ENCODE measurements at regions not wholly inside any gene's neighbourhood (a gene's known extent, or its start where the extent isn't known, plus 50 kb on each side); places are given as distances from the start of the nearest gene placed in this dataset.

DNA sequence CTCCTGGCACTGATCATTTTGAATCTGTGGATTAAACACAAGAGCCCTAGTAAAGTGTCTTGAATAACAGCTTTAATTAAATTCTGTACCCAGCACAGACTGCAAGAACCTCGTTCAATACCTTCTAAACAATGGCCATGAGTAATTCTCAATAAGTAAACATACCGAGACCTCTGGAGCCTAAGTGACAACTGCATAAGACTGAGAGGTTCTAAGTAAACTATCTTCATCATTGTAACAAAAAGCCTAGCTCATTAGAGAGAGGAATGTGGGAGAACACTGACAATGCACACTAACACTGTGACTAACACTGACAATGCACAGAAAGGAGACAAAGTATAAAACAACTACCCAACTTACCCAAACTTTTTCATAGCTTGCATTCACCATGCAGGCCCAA is 117.4 kb downstream of the ELAPOR2 start:
- no peaks in the 10 kb centered on the region for H4K20me1 ChIP-seq (ENCODE audit: control insufficient read depth, extremely low read depth, insufficient read depth, low read length)
- no peak overlapping the region for H2AFZ ChIP-seq (ENCODE audit: control insufficient read depth, low read length)
- no peak overlapping the region for H3K27ac ChIP-seq (ENCODE audit: control insufficient read depth, insufficient read depth, low read length)
- no peaks in the 10 kb centered on the region for H3K36me3 ChIP-seq (ENCODE audit: control insufficient read depth in 2 of 2, extremely low read depth in 1 of 2, insufficient read depth in 2 of 2, low read length in 2 of 2)
- no peak overlapping the region for H3K9ac ChIP-seq (ENCODE audit: control insufficient read depth, extremely low read depth, insufficient read depth, low read length)
- no peaks in the 10 kb centered on the region for H3K9me1 ChIP-seq (ENCODE audit: control insufficient read depth, extremely low read depth, insufficient read depth, low read length)
- no peaks in the 10 kb centered on the region for H3K9me3 ChIP-seq (ENCODE audit: control insufficient read depth, low read depth, low read length)
- FAIRE-seq, result no peak
- no peak overlapping the region for H3K4me2 ChIP-seq (ENCODE audit: control insufficient read depth, extremely low read depth, insufficient read depth, low read depth, low read length)
- no peak overlapping the region for H3K4me3 ChIP-seq (ENCODE audit: control insufficient read depth in 2 of 3, extremely low read depth in 1 of 3, insufficient read depth in 2 of 3, low read depth in 1 of 3, low read length in 3 of 3)
- H3K4me1 ChIP-seq (ENCODE audit: control insufficient read depth, extremely low read depth, insufficient read depth, low read length), result no peaks in the 10 kb centered on the region
- DNase-seq (ENCODE audit: low read depth, low spot score), result no peak
- no peaks in the 10 kb centered on the region for H3K79me2 ChIP-seq (ENCODE audit: control insufficient read depth, insufficient read depth, low read length)
- no peak for TF ChIP-seq EZH2 (IDR thresholded peaks at IDR 0.05; ENCODE audit: low read length)
- TF ChIP-seq, protein P1, sequence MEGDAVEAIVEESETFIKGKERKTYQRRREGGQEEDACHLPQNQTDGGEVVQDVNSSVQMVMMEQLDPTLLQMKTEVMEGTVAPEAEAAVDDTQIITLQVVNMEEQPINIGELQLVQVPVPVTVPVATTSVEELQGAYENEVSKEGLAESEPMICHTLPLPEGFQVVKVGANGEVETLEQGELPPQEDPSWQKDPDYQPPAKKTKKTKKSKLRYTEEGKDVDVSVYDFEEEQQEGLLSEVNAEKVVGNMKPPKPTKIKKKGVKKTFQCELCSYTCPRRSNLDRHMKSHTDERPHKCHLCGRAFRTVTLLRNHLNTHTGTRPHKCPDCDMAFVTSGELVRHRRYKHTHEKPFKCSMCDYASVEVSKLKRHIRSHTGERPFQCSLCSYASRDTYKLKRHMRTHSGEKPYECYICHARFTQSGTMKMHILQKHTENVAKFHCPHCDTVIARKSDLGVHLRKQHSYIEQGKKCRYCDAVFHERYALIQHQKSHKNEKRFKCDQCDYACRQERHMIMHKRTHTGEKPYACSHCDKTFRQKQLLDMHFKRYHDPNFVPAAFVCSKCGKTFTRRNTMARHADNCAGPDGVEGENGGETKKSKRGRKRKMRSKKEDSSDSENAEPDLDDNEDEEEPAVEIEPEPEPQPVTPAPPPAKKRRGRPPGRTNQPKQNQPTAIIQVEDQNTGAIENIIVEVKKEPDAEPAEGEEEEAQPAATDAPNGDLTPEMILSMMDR (optimal IDR thresholded peaks at IDR 0.05 in 1 of 3, IDR thresholded peaks at IDR 0.05 in 1 of 3, conservative IDR thresholded peaks at IDR 0.05 in 1 of 3; ENCODE audit: extremely low read depth in 1 of 3, insufficient read depth in 2 of 3, low read length in 3 of 3), result no peak
- dilution Hi-C loops (cut with MboI; ENCODE audit: extremely low pct_ligation_motif_present, low sequenced_read_pairs), result no loop called here
- H3K27me3 ChIP-seq (ENCODE audit: control insufficient read depth, extremely low read depth, insufficient read depth, low read length), result no peaks in the 10 kb centered on the region

DNA sequence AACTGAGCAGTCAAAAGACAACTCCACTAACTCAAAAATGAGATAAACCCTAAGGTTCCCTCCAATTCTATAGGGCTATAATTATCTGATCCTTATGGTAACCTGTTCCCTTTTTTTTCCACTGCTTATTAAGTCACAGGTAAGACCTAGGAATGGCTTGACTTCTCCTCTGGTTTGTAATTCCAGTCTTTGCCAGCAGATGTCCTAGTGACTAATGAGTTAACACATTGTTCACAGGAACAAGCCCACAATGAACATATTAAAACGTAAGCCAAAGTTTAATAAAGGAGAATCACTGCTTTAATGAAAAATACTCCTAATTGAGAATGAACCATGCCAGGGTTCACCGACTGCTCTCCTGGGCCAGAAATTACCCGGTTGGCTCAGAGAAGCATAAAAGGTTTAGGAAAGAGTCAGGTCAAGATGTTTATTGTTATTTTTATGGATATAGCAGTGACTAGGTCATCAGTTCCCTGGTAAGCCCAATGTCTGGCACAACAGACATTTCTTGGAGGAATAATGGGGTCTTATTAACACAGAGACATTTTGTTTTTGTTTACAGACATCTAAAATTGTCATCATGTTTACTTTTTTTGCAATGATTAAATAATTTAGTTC is 120.1 kb downstream of the ELAPOR2 start:
- Histone ChIP-seq H4K20me1 (ENCODE audit: control insufficient read depth, extremely low read depth, insufficient read depth, low read length) (no peaks in the 10 kb centered on the region), H3K27me3 (ENCODE audit: control insufficient read depth, extremely low read depth, insufficient read depth, low read length) (no peaks in the 10 kb centered on the region), H3K4me2 (ENCODE audit: control insufficient read depth, extremely low read depth, insufficient read depth, low read depth, low read length) (no peak overlapping the region), H3K79me2 (ENCODE audit: control insufficient read depth, insufficient read depth, low read length) (no peaks in the 10 kb centered on the region), H3K4me3 (ENCODE audit: control insufficient read depth in 2 of 3, extremely low read depth in 1 of 3, insufficient read depth in 2 of 3, low read depth in 1 of 3, low read length in 3 of 3) (no peak overlapping the region), H3K9ac (ENCODE audit: control insufficient read depth, extremely low read depth, insufficient read depth, low read length) (no peak overlapping the region), H3K27ac (ENCODE audit: control insufficient read depth, insufficient read depth, low read length) (no peak overlapping the region), H3K4me1 (ENCODE audit: control insufficient read depth, extremely low read depth, insufficient read depth, low read length) (no peaks in the 10 kb centered on the region), H3K9me1 (ENCODE audit: control insufficient read depth, extremely low read depth, insufficient read depth, low read length) (no peaks in the 10 kb centered on the region), H3K9me3 (ENCODE audit: control insufficient read depth, low read depth, low read length) (no peaks in the 10 kb centered on the region), H2AFZ (ENCODE audit: control insufficient read depth, low read length) (no peak overlapping the region), H3K36me3 (ENCODE audit: control insufficient read depth in 2 of 2, extremely low read depth in 1 of 2, insufficient read depth in 2 of 2, low read length in 2 of 2) (no peaks in the 10 kb centered on the region)
- dilution Hi-C loops (cut with MboI; ENCODE audit: extremely low pct_ligation_motif_present, low sequenced_read_pairs), result no loop called here
- FAIRE-seq (peak; percentile 79), DNase-seq (ENCODE audit: low read depth, low spot score) (peak; percentile 41)
- TF ChIP-seq, protein P1 (optimal IDR thresholded peaks at IDR 0.05 in 1 of 3, IDR thresholded peaks at IDR 0.05 in 1 of 3, conservative IDR thresholded peaks at IDR 0.05 in 1 of 3; ENCODE audit: extremely low read depth in 1 of 3, insufficient read depth in 2 of 3, low read length in 3 of 3), result peak; percentile 26 to 67 (median 54)
- no peak for TF ChIP-seq EZH2 (IDR thresholded peaks at IDR 0.05; ENCODE audit: low read length)
